HL-60 (cell line): ENCODE measurements at regions not wholly inside any gene's neighbourhood (a gene's known extent, or its start where the extent isn't known, plus 50 kb on each side); places are given as distances from the start of the nearest gene placed in this dataset.

Experiments
- DNase-seq, 2 experiments: peaks; one replicate each; pipeline ENCODE4 v3.0.0-alpha.2; 2010 to 2020; ENCODE audit warnings: low read depth in 1 of 2, low spot score in 1 of 2
- H3K27ac ChIP-seq: fragments of 250-450 bp; sonication (Bioruptor Pico); replicated peaks from 2 replicates; pipeline ENCODE4 v1.5.1; 2020; ENCODE audit warnings: mild to moderate bottlenecking, moderate library complexity
- H3K27me3 ChIP-seq: fragments of 250-450 bp; sonication (Bioruptor Pico); 2 replicates; pipeline ENCODE4 v1.5.1; 2021; ENCODE audit warnings: mild to moderate bottlenecking, moderate library complexity; ENCODE audit not compliant: insufficient read depth, poor library complexity, severe bottlenecking
- H3K4me3 ChIP-seq: replicated peaks from 2 replicates; pipeline ENCODE4 v1.5.1; 2011; ENCODE audit warnings: mild to moderate bottlenecking, control low read depth, low read length; ENCODE audit not compliant: insufficient read depth
- GABPA ChIP-seq: IDR thresholded peaks from 2 replicates; pipeline ENCODE4 v1.6.1; 2012; ENCODE audit warnings: low read depth
- POLR2AphosphoS5 ChIP-seq: IDR thresholded peaks from 2 replicates; pipeline ENCODE4 v1.6.1; 2012; ENCODE audit warnings: low read depth
- REST ChIP-seq: IDR thresholded peaks from 2 replicates; pipeline ENCODE4 v1.6.1; 2012; ENCODE audit warnings: low read depth; ENCODE audit not compliant: insufficient replicate concordance
- SPI1 ChIP-seq: IDR thresholded peaks from 2 replicates; pipeline ENCODE4 v1.6.1; 2012; ENCODE audit warnings: low read depth, mild to moderate bottlenecking, borderline replicate concordance
- TF ChIP-seq, protein P1 (sequence below): IDR thresholded peaks from one replicate; pipeline ENCODE4 v1.5.1; 2011; ENCODE audit warnings: low read length, control low read depth, inconsistent platforms; ENCODE audit not compliant: insufficient read depth

DNA sequence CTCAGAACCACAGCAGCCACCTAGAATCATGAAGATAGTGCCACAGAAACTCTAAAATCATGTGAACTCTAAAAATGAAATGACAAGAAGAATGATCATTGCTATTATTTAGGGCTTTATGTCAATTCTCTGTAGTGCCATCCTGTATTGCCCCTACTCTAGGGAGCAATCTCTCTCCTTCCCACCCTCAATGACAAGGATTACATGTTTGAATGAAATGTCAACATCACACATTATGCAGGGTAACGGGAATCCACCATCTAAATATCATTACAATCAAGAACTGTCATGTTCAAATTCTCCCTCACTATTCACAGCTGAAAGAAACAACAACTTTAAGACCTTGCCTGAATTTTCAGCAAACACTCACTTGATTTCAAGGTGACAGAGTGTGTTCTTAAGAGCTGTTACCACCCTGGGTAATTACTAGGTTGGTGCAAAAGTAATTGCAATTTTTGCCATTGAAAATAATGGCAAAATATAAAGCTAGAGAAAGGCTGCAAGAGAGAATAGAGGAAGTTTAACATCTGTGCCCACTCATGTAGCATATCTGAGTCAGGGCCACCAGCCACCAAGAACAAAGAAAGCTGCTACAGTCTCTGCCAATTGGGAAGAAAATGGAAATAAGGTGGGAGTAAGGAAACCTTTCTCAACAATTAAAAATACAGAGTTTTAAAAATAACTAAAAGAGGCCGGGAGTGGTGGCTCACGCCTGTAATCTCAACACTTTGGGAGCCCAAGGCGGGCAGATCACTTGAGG lies 112.8 kb upstream of the PSMD7 start:
- H3K4me3 ChIP-seq: no peak overlapping the region
- TF ChIP-seq, protein P1, sequence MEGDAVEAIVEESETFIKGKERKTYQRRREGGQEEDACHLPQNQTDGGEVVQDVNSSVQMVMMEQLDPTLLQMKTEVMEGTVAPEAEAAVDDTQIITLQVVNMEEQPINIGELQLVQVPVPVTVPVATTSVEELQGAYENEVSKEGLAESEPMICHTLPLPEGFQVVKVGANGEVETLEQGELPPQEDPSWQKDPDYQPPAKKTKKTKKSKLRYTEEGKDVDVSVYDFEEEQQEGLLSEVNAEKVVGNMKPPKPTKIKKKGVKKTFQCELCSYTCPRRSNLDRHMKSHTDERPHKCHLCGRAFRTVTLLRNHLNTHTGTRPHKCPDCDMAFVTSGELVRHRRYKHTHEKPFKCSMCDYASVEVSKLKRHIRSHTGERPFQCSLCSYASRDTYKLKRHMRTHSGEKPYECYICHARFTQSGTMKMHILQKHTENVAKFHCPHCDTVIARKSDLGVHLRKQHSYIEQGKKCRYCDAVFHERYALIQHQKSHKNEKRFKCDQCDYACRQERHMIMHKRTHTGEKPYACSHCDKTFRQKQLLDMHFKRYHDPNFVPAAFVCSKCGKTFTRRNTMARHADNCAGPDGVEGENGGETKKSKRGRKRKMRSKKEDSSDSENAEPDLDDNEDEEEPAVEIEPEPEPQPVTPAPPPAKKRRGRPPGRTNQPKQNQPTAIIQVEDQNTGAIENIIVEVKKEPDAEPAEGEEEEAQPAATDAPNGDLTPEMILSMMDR: no peak
- no peak for TF ChIP-seq REST
- TF ChIP-seq GABPA: no peak
- TF ChIP-seq POLR2AphosphoS5: no peak
- TF ChIP-seq SPI1: no peak
- no peak for DNase-seq
- H3K27me3 ChIP-seq: no peaks in the 10 kb centered on the region
- H3K27ac ChIP-seq: no peak overlapping the region

- Histone ChIP-seq H3K27ac (no peak overlapping the region), H3K4me3 (no peak overlapping the region), H3K27me3 (no peaks in the 10 kb centered on the region)
- no peak for TF ChIP-seq REST
- no peak for TF ChIP-seq POLR2AphosphoS5
- no peak for TF ChIP-seq SPI1
- no peak for TF ChIP-seq GABPA
- TF ChIP-seq, protein P1: no peak
- DNase-seq: no peak
Measured at GRCh38 chr16:74169687-74170376, 126.8 kb upstream of the PSMD7 start.

DNA sequence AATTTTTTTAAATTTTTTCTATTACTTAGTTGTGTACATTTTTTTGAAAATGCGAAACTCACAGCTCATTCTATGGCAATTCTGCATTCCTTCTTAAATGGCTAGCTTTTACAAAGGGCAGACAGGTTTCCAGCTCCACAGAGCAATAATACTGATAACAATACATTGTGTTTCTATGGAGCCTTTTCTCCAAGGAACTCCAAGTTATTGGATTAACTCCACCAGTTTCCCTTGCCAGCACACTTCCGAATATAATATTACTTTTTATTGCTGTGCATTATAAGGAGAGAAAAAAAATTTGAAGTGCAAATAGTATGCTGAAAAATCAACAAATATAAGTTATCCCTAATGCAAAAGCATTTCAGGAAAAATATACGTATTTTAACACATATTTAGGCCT lies 127.5 kb upstream of the PSMD7 start:
- no peak overlapping the region for H3K27ac ChIP-seq
- H3K27me3 ChIP-seq: no peaks in the 10 kb centered on the region
- TF ChIP-seq, protein P1: no peak
- TF ChIP-seq SPI1 (no peak), POLR2AphosphoS5 (no peak), REST (no peak), GABPA (no peak)
- no peak overlapping the region for H3K4me3 ChIP-seq
- no peak for DNase-seq
